H1 (cell line): ENCODE measurements at regions not wholly inside any gene's neighbourhood (a gene's known extent, or its start where the extent isn't known, plus 50 kb on each side); places are given as distances from the start of the nearest gene placed in this dataset.
A peak's percentile ranks its signal among the peaks of the same experiment; 100 is the strongest.

Source experiments
- CTCF ChIA-PET: fragments of 300-600 bp; sonication (Branson Sonifier 250); formaldehyde crosslinking; loops from one replicate; lab custom pipeline; 2021; ENCODE audit not compliant: partially characterized antibody; lab: Charles Lee
- POLR2A ChIA-PET: fragments of 300-600 bp; sonication (Branson Sonifier 250); formaldehyde crosslinking; loops from one replicate; lab custom pipeline; 2021; ENCODE audit warnings: inconsistent platforms; ENCODE audit not compliant: partially characterized antibody; lab: Charles Lee
- DNase-seq, 2 experiments: peaks; one replicate each; pipeline versions ENCODE4 v3.0.0 to v3.0.0-alpha.2; 2010 to 2022; ENCODE audit warnings: low spot score in 2 of 2, low read depth in 1 of 2, mixed read lengths in 1 of 2
- FAIRE-seq: peaks from 2 replicates; lab custom pipeline; 2011; peaks lifted over from hg19 to GRCh38; lab: Jason Lieb, UNC
- H2AFZ ChIP-seq: 2 replicates; pipeline ENCODE4 v1.8.1; 2012; ENCODE audit warnings: low read length, inconsistent platforms
- H2AK5ac ChIP-seq: 2 replicates; pipeline ENCODE4 v1.6.1; 2013; ENCODE audit warnings: low read depth, low read length
- H2BK120ac ChIP-seq: replicated peaks from 2 replicates; pipeline ENCODE3; 2013; ENCODE audit warnings: low read depth, low read length, inconsistent platforms
- H2BK12ac ChIP-seq: 2 replicates; pipeline ENCODE4 v1.6.1; 2013; ENCODE audit warnings: low read depth, low read length
- H2BK15ac ChIP-seq: 2 replicates; pipeline ENCODE4 v1.6.1; 2013; ENCODE audit warnings: low read length
- H2BK20ac ChIP-seq: 2 replicates; pipeline ENCODE4 v1.6.1; 2013; ENCODE audit warnings: low read length
- H2BK5ac ChIP-seq: 2 replicates; pipeline ENCODE4 v1.6.1; 2013; ENCODE audit warnings: low read depth, low read length
- H3K14ac ChIP-seq: 2 replicates; pipeline ENCODE4 v1.6.1; 2013; ENCODE audit warnings: inconsistent platforms; ENCODE audit not compliant: insufficient read length
- H3K18ac ChIP-seq: 2 replicates; pipeline ENCODE4 v1.6.1; 2013; ENCODE audit warnings: low read length; ENCODE audit errors: extremely low read depth
- H3K23ac ChIP-seq: 2 replicates; pipeline ENCODE4 v1.6.1; 2013; ENCODE audit warnings: inconsistent platforms; ENCODE audit not compliant: insufficient read length
- H3K23me2 ChIP-seq: 2 replicates; pipeline ENCODE4 v1.6.1; 2013; ENCODE audit warnings: low read depth, low read length
- H3K27ac ChIP-seq: 2 replicates; pipeline ENCODE4 v1.6.1; 2011; ENCODE audit warnings: low read depth, low read length, inconsistent platforms
- H3K27me3 ChIP-seq, 4 experiments: replicated peaks in 1 of 4; 1 replicate in 1 of 4; 2 replicates in 3 of 4; pipeline versions ENCODE4 v1.6.1 to v1.8.1; 2011 to 2013; ENCODE audit warnings: low read length in 3 of 4, mild to moderate bottlenecking in 3 of 4, inconsistent platforms in 2 of 4, mixed read lengths in 2 of 4, moderate library complexity in 1 of 4; ENCODE audit not compliant: control insufficient read depth in 3 of 4, insufficient read depth in 3 of 4; ENCODE audit errors: extremely low read depth in 1 of 4
- H3K36me3 ChIP-seq, 4 experiments: 2 replicates each; pipeline versions ENCODE4 v1.6.1 to v1.8.1; 2011 to 2013; ENCODE audit warnings: mild to moderate bottlenecking in 4 of 4, low read length in 3 of 4, moderate library complexity in 2 of 4, control low read depth in 1 of 4, inconsistent platforms in 1 of 4; ENCODE audit not compliant: insufficient read depth in 4 of 4, control insufficient read depth in 2 of 4
- H3K4ac ChIP-seq: replicated peaks from 2 replicates; pipeline ENCODE3; 2013; ENCODE audit warnings: low read length, low read depth, mixed read lengths, inconsistent platforms; ENCODE audit not compliant: insufficient read length
- H3K4me1 ChIP-seq, 4 experiments: replicated peaks in 1 of 4; 1 replicate in 1 of 4; 2 replicates in 3 of 4; pipeline versions ENCODE4 v1.6.1 to v1.8.1; 2011 to 2013; ENCODE audit warnings: low read length in 3 of 4, inconsistent platforms in 2 of 4, mixed read lengths in 1 of 4; ENCODE audit not compliant: insufficient read depth in 4 of 4, control insufficient read depth in 3 of 4
- H3K4me2 ChIP-seq, 2 experiments: 2 replicates each; pipeline versions ENCODE4 v1.6.1 to v1.8.1; 2011 to 2013; ENCODE audit warnings: low read depth in 2 of 2, low read length in 2 of 2, control low read depth in 1 of 2, inconsistent platforms in 1 of 2, mild to moderate bottlenecking in 1 of 2; ENCODE audit not compliant: insufficient read depth in 1 of 2
- H3K4me3 ChIP-seq, 4 experiments: fragments of 200-600, 300-600 bp in 1 of 4; sonication (generic), shearing (Covaris generic), sonication (Bioruptor Twin) in 1 of 4; 2 replicates each; pipeline versions ENCODE4 v1.5.1 to v1.8.1; 2011 to 2016; ENCODE audit warnings: low read length in 4 of 4, low read depth in 3 of 4, control low read depth in 2 of 4, inconsistent platforms in 2 of 4, mild to moderate bottlenecking in 2 of 4, mixed read lengths in 1 of 4, moderate library complexity in 1 of 4; ENCODE audit not compliant: insufficient read depth in 2 of 4; ENCODE audit errors: extremely low read depth in 1 of 4
- H3K56ac ChIP-seq: replicated peaks from 2 replicates; pipeline ENCODE3; 2013; ENCODE audit warnings: low read depth, mild to moderate bottlenecking, mixed read lengths, low read length, inconsistent platforms; ENCODE audit not compliant: insufficient read length
- H3K79me1 ChIP-seq: 2 replicates; pipeline ENCODE4 v1.6.1; 2013; ENCODE audit warnings: low read depth, low read length, control low read depth
- H3K79me2 ChIP-seq, 2 experiments: 2 replicates each; pipeline versions ENCODE4 v1.6.1 to v1.8.1; 2012 to 2013; ENCODE audit warnings: low read length in 2 of 2, mild to moderate bottlenecking in 2 of 2, inconsistent platforms in 1 of 2; ENCODE audit not compliant: insufficient read depth in 2 of 2, control insufficient read depth in 1 of 2
- H3K9ac ChIP-seq, 4 experiments: replicated peaks in 1 of 4; 1 replicate in 1 of 4; 2 replicates in 3 of 4; pipeline versions ENCODE4 v1.6.1 to v1.8.1; 2011 to 2013; ENCODE audit warnings: low read depth in 3 of 4, low read length in 3 of 4, control low read depth in 2 of 4, mild to moderate bottlenecking in 2 of 4, moderate library complexity in 2 of 4, inconsistent platforms in 1 of 4; ENCODE audit errors: extremely low read depth in 1 of 4
- H3K9me3 ChIP-seq, 2 experiments: 2 replicates each; pipeline versions ENCODE4 v1.6.1 to v1.8.1; 2012 to 2013; ENCODE audit warnings: mild to moderate bottlenecking in 2 of 2, moderate library complexity in 2 of 2, control low read depth in 1 of 2, inconsistent platforms in 1 of 2, low read depth in 1 of 2, low read length in 1 of 2, mixed read lengths in 1 of 2; ENCODE audit not compliant: insufficient read depth in 2 of 2
- H4K20me1 ChIP-seq, 2 experiments: replicated peaks in 1 of 2; 2 replicates each; pipeline versions ENCODE3 to v1.8.1; 2011 to 2013; ENCODE audit warnings: inconsistent platforms in 2 of 2, low read length in 2 of 2, mild to moderate bottlenecking in 1 of 2; ENCODE audit not compliant: insufficient read depth in 2 of 2, control insufficient read depth in 1 of 2
- H4K5ac ChIP-seq: 2 replicates; pipeline ENCODE4 v1.6.1; 2013; ENCODE audit warnings: low read length, low read depth, mixed read lengths, inconsistent platforms; ENCODE audit not compliant: insufficient read length
- H4K8ac ChIP-seq: 2 replicates; pipeline ENCODE4 v1.8.0; 2013; ENCODE audit warnings: mild to moderate bottlenecking, moderate library complexity, low read length, inconsistent platforms; ENCODE audit not compliant: insufficient read depth; ENCODE audit errors: extremely low read depth
- H4K91ac ChIP-seq: replicated peaks from 2 replicates; pipeline ENCODE3; 2013; ENCODE audit warnings: low read length, mixed read lengths, inconsistent platforms; ENCODE audit not compliant: insufficient read length
- CREB1 ChIP-seq: IDR thresholded peaks from 2 replicates; pipeline ENCODE4 v1.6.1; 2012; ENCODE audit warnings: inconsistent platforms
- CTCF ChIP-seq, 3 experiments: IDR thresholded peaks; 1 replicate in 2 of 3; 2 replicates in 1 of 3; pipeline versions ENCODE4 v1.5.1 to v1.6.1; 2011; ENCODE audit warnings: low read length in 3 of 3, mild to moderate bottlenecking in 3 of 3, inconsistent platforms in 2 of 3, low read depth in 1 of 3, moderate library complexity in 1 of 3; ENCODE audit not compliant: insufficient read depth in 1 of 3; ENCODE audit errors: control extremely low read depth in 1 of 3
- EGR1 ChIP-seq: IDR thresholded peaks from 2 replicates; pipeline ENCODE4 v1.6.1; 2011; ENCODE audit warnings: low read depth, low read length, borderline replicate concordance
- KDM1A ChIP-seq: fragments of 200-600, 300-600 bp; sonication (generic); IDR thresholded peaks from 2 replicates; pipeline ENCODE4 v1.7.1; 2016; ENCODE audit warnings: mild to moderate bottlenecking, low read length, borderline replicate concordance
- NRF1 ChIP-seq: IDR thresholded peaks from 2 replicates; pipeline ENCODE4 v1.6.1; 2011; ENCODE audit warnings: mild to moderate bottlenecking, low read depth, low read length, improper control_type of control experiment
- POLR2A ChIP-seq, 2 experiments: IDR thresholded peaks; 1 replicate in 1 of 2; 2 replicates in 1 of 2; pipeline ENCODE4 v1.6.1; 2011; ENCODE audit warnings: low read depth in 2 of 2, low read length in 2 of 2, mild to moderate bottlenecking in 2 of 2; ENCODE audit errors: control extremely low read depth in 1 of 2
- SP2 ChIP-seq: IDR thresholded peaks from 2 replicates; pipeline ENCODE4 v1.6.1; 2012; ENCODE audit warnings: mild to moderate bottlenecking, low read length, inconsistent platforms
- YY1 ChIP-seq: IDR thresholded peaks from 2 replicates; pipeline ENCODE4 v1.6.1; 2011; ENCODE audit warnings: low read depth, mild to moderate bottlenecking, low read length
- ZNF274 ChIP-seq: IDR thresholded peaks from 2 replicates; pipeline ENCODE4 v1.7.0; 2012; ENCODE audit warnings: low read length, borderline replicate concordance; ENCODE audit errors: extremely low read depth
- WGBS, 2 experiments: shearing (Covaris generic) in 1 of 2; methylation state at CpG; one replicate each; pipeline versions ENCODE4 v1.1.6 to v1.1.7; 2013 to 2015; ENCODE audit warnings: low lambda C conversion rate in 2 of 2, mixed read lengths in 2 of 2, inconsistent platforms in 1 of 2, low coverage in 1 of 2, missing lambda C conversion rate in 1 of 2; ENCODE audit not compliant: insufficient replicate concordance in 2 of 2, insufficient coverage in 1 of 2, insufficient read length in 1 of 2; ENCODE audit errors: extremely low coverage in 1 of 2, missing lambda C conversion rate in 1 of 2; 5-methylcytosine and 5-hydroxymethylcytosine counted together

- Histone ChIP-seq H3K79me1 (no peaks in the 10 kb centered on the region), H2BK20ac (no peak overlapping the region), H2BK15ac (no peak overlapping the region), H4K5ac (no peak overlapping the region), H2BK12ac (0 out of 2 replicates have a peak overlapping the region, but pooled peaks have one; percentile 27), H4K20me1 (no peaks in the 10 kb centered on the region), H4K8ac (no peak overlapping the region), H3K4me1 (peaks cover 0 to 24% (median 10%) of the 10 kb centered on the region in 4 experiments; a peak in 6 of 7 replicates), H3K4me2 (no peak overlapping the region), H3K27ac (no peak overlapping the region), H2BK5ac (no peak overlapping the region), H3K23me2 (no peaks in the 10 kb centered on the region; the same call in 1 of the 2 replicates), H3K23ac (no peak overlapping the region), H3K4ac (no peak overlapping the region), H3K9me3 (no peaks in the 10 kb centered on the region), H3K27me3 (peaks cover 8 to 29% (median 20%) of the 10 kb centered on the region in 4 experiments; a peak in 6 of 7 replicates), H4K91ac (no peak overlapping the region), H2AFZ (no peak overlapping the region), H3K14ac (no peak overlapping the region), H3K79me2 (no peaks in the 10 kb centered on the region), H3K36me3 (no peaks in the 10 kb centered on the region), H3K56ac (no peak overlapping the region), H3K4me3 (no peak overlapping the region), H2AK5ac (no peak overlapping the region), H2BK120ac (no peak overlapping the region), H3K9ac (no peak overlapping the region), H3K18ac (no peak overlapping the region)
- CTCF ChIA-PET: interaction anchor here (0.7 to 1.6 kb wide), 4 partner anchors 30 to 69 kb away, joined by 3 to 5 read pairs (median 4); no protein-coding TSS in a partner anchor
- no peak for FAIRE-seq
- no peak for DNase-seq
- POLR2A ChIA-PET: no interaction called here
- TF ChIP-seq SP2 (no peak), KDM1A (no peak), CTCF (IDR thresholded peaks at IDR 0.05; ENCODE audit: control extremely low read depth in 1 of 3, insufficient read depth in 1 of 3, low read depth in 1 of 3, low read length in 3 of 3) (no peak), CREB1 (no peak), ZNF274 (no peak), POLR2A (IDR thresholded peaks at IDR 0.05; ENCODE audit: control extremely low read depth in 1 of 2, low read depth in 2 of 2, low read length in 2 of 2) (no peak), NRF1 (no peak), YY1 (no peak), EGR1 (no peak)
- WGBS, 2 experiments: 88% methylated on average over 14 of the region's 14 CpGs; no CpG with 5 or more reads in 1 of the 2 experiments
Observed at GRCh38 chr22:46047841-46048595, 71.1 kb upstream of the WNT7B start.
